ENCODE measurements at regions not wholly inside any gene's neighbourhood (a gene's known extent, or its start where the extent isn't known, plus 50 kb on each side); places are given as distances from the start of the nearest gene placed in this dataset.

GRCh38 chr2:2860589-2861300 is 516.9 kb downstream of the EIPR1 start:
- no peak for TF ChIP-seq POLR2AphosphoS5 (IDR thresholded peaks at IDR 0.05)
- TF ChIP-seq CTCF (IDR thresholded peaks at IDR 0.05): no peak
- no peak for TF ChIP-seq EP300 (IDR thresholded peaks at IDR 0.05)
- no peak for TF ChIP-seq POLR2A (IDR thresholded peaks at IDR 0.05)

Measured in suprapubic skin (tissue), 4 donors.